SK-N-MC (cell line): ENCODE measurements at regions not wholly inside any gene's neighbourhood (a gene's known extent, or its start where the extent isn't known, plus 50 kb on each side); places are given as distances from the start of the nearest gene placed in this dataset.

Experiments used
- EZH2 ChIP-seq: fragments of 200-600 bp; sonication (generic); IDR thresholded peaks from one replicate; pipeline ENCODE4 v1.6.1; 2017; ENCODE audit warnings: antibody characterized with exemption
- POLR2AphosphoS5 ChIP-seq: IDR thresholded peaks from 2 replicates; pipeline ENCODE4 v1.6.1; 2012; ENCODE audit warnings: mild to moderate bottlenecking, low read depth, low read length, borderline replicate concordance

DNA sequence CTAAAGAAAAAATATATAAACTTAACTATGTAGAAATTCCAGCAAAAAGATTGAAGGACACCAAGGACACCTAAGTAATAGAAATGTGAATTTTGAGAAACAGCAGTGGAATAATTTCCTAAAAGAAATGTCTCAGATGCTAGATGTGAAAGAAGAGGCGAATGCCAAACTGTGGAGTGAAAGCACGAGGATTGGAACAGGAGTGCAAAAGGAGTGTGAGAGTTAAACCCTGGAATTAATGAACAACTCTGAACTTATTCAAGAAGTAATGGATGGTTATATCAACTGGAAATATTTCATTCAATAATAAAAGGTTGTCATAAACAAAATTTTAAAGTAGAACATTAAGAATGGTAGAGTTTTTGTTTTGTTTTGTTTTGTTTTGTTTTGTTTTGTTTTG lies 78.5 kb upstream of the SGIP1 start:
- TF ChIP-seq EZH2 = no peak
- TF ChIP-seq POLR2AphosphoS5 = no peak
